CD14-positive monocyte (primary cell): ENCODE measurements at regions not wholly inside any gene's neighbourhood (a gene's known extent, or its start where the extent isn't known, plus 50 kb on each side); places are given as distances from the start of the nearest gene placed in this dataset.

ENCODE experiments used
- DNase-seq, 3 donors: peaks; one replicate each; pipeline ENCODE4 v3.0.0-alpha.2; 2011 to 2022
- H2AFZ ChIP-seq: 2 replicates; pipeline ENCODE4 v1.6.0; 2012; ENCODE audit warnings: mild to moderate bottlenecking, low read depth, low read length, inconsistent platforms; ENCODE audit not compliant: insufficient read depth, poor library complexity, severe bottlenecking
- H3K27ac ChIP-seq, 2 donors: 1 replicate in 1 of 2; 2 replicates in 1 of 2; pipeline ENCODE4 v1.5.1; 2012 to 2013; ENCODE audit warnings: low read length in 2 of 2, control low read depth in 1 of 2, inconsistent platforms in 1 of 2, low read depth in 1 of 2, mild to moderate bottlenecking in 1 of 2
- H3K27me3 ChIP-seq, 2 donors: one replicate each; pipeline versions ENCODE4 v1.6.0 to v1.6.1; 2011 to 2013; ENCODE audit warnings: low read length in 2 of 2; ENCODE audit not compliant: control insufficient read depth in 2 of 2, insufficient read depth in 2 of 2
- H3K36me3 ChIP-seq, 2 donors: replicated peaks in 1 of 2; 1 replicate in 1 of 2; 2 replicates in 1 of 2; pipeline versions ENCODE4 v1.5.1 to v1.6.1; 2012 to 2013; ENCODE audit warnings: low read length in 2 of 2, control low read depth in 1 of 2, inconsistent platforms in 1 of 2, mild to moderate bottlenecking in 1 of 2; ENCODE audit not compliant: insufficient read depth in 2 of 2, control insufficient read depth in 1 of 2
- H3K4me1 ChIP-seq, 2 donors: 1 replicate in 1 of 2; 2 replicates in 1 of 2; pipeline versions ENCODE4 v1.5.1 to v1.6.1; 2012 to 2013; ENCODE audit warnings: low read length in 2 of 2, control low read depth in 1 of 2, inconsistent platforms in 1 of 2, mild to moderate bottlenecking in 1 of 2, moderate library complexity in 1 of 2; ENCODE audit not compliant: insufficient read depth in 2 of 2, control insufficient read depth in 1 of 2
- H3K4me2 ChIP-seq: replicated peaks from 2 replicates; pipeline ENCODE3; 2012; ENCODE audit warnings: low read length, moderate library complexity, mild to moderate bottlenecking; ENCODE audit not compliant: poor library complexity, severe bottlenecking; ENCODE audit errors: extremely low read depth
- H3K4me3 ChIP-seq, 3 experiments: fragments of 200-600 bp in 1 of 3; sonication (generic) in 1 of 3; replicated peaks in 1 of 3; 1 replicate in 2 of 3; 2 replicates in 1 of 3; pipeline ENCODE4 v1.5.1; 2011 to 2013; ENCODE audit warnings: low read length in 3 of 3, mild to moderate bottlenecking in 3 of 3, control low read depth in 2 of 3, low read depth in 2 of 3, inconsistent platforms in 1 of 3, moderate library complexity in 1 of 3
- H3K79me2 ChIP-seq: 2 replicates; pipeline ENCODE4 v1.6.0; 2012; ENCODE audit warnings: mild to moderate bottlenecking, control low read depth, inconsistent platforms, low read length, moderate library complexity; ENCODE audit not compliant: insufficient read depth
- H3K9ac ChIP-seq: 2 replicates; pipeline ENCODE4 v1.6.0; 2017; ENCODE audit warnings: low read length, mild to moderate bottlenecking; ENCODE audit not compliant: insufficient read depth, poor library complexity, severe bottlenecking
- H3K9me3 ChIP-seq, 2 donors: replicated peaks in 1 of 2; 1 replicate in 1 of 2; 2 replicates in 1 of 2; pipeline versions ENCODE4 v1.5.1 to v1.6.1; 2012 to 2013; ENCODE audit warnings: low read length in 2 of 2, control low read depth in 1 of 2; ENCODE audit not compliant: control insufficient read depth in 1 of 2, insufficient read depth in 1 of 2
- H4K20me1 ChIP-seq: 2 replicates; pipeline ENCODE4 v1.6.0; 2012; ENCODE audit warnings: mild to moderate bottlenecking, low read length, control low read depth, moderate library complexity; ENCODE audit not compliant: insufficient read depth
- H3K27ac Mint-ChIP-seq, 7 donors: one replicate each; pipeline ENCODE4 v1.8.0; 2020; ENCODE audit warnings: mild to moderate bottlenecking in 7 of 7, mixed read lengths in 7 of 7, moderate library complexity in 6 of 7, inconsistent platforms in 2 of 7
- H3K27me3 Mint-ChIP-seq, 3 donors: one replicate each; pipeline ENCODE4 v1.8.0; 2021 to 2022; ENCODE audit warnings: low read depth in 3 of 3, mild to moderate bottlenecking in 3 of 3, mixed read lengths in 3 of 3, moderate library complexity in 3 of 3, inconsistent platforms in 1 of 3
- H3K36me3 Mint-ChIP-seq, 2 donors: one replicate each; pipeline ENCODE4 v1.8.0; 2020; ENCODE audit warnings: mixed read lengths in 2 of 2, inconsistent platforms in 1 of 2, mild to moderate bottlenecking in 1 of 2
- H3K4me1 Mint-ChIP-seq: one replicate; pipeline ENCODE4 v1.8.0; 2020; ENCODE audit warnings: mild to moderate bottlenecking, mixed read lengths
- H3K4me3 Mint-ChIP-seq, 2 donors: one replicate each; pipeline ENCODE4 v1.8.0; 2020; ENCODE audit warnings: mild to moderate bottlenecking in 2 of 2, mixed read lengths in 2 of 2, moderate library complexity in 1 of 2
- H3K9me3 Mint-ChIP-seq, 7 donors: one replicate each; pipeline ENCODE4 v1.8.0; 2020 to 2022; ENCODE audit warnings: mixed read lengths in 7 of 7, mild to moderate bottlenecking in 6 of 7, moderate library complexity in 6 of 7, inconsistent platforms in 2 of 7
- CTCF ChIP-seq: fragments of 200-600 bp; IDR thresholded peaks from one replicate; pipeline ENCODE4 v1.8.0; 2022; ENCODE audit warnings: antibody characterized with exemption, mild to moderate bottlenecking
- WGBS: methylation state at CpG from one replicate; pipeline ENCODE4 v1.1.5; 2013; ENCODE audit warnings: missing lambda C conversion rate; ENCODE audit not compliant: insufficient coverage; 5-methylcytosine and 5-hydroxymethylcytosine counted together
- intact Hi-C, 2 donors: fragments of 100-400 bp; cut with micrococcal nuclease; formaldehyde crosslinking; loops; one replicate each; pipeline versions ENCODE4 v1.15.0 to v1.15.1; 2023

- Mint-ChIP-seq H3K9me3 (peaks cover 0 to 8% (median 2%) of the 10 kb centered on the region in 7 donors), H3K4me1 (no peaks in the 10 kb centered on the region), H3K27ac (no peak overlapping the region), H3K4me3 (no peak overlapping the region), H3K36me3 (no peaks in the 10 kb centered on the region), H3K27me3 (peaks cover 0 to 2% (median 1%) of the 10 kb centered on the region in 3 donors)
- intact Hi-C loops = no loop called here
- Histone ChIP-seq H3K4me2 (no peak overlapping the region), H2AFZ (no peak overlapping the region), H3K79me2 (no peaks in the 10 kb centered on the region), H3K4me1 (no peaks in the 10 kb centered on the region), H3K36me3 (no peaks in the 10 kb centered on the region), H3K4me3 (no peak overlapping the region), H3K27me3 (no peaks in the 10 kb centered on the region), H3K9ac (no peak overlapping the region), H3K27ac (no peak overlapping the region), H4K20me1 (no peaks in the 10 kb centered on the region), H3K9me3 (peaks cover 0 to 2% of the 10 kb centered on the region in 2 donors)
- no peak for TF ChIP-seq CTCF
- WGBS = no CpG with 5 or more reads among the region's 3 CpGs
- no peak for DNase-seq
Measured at GRCh38 chr3:110236976-110237610, 834.5 kb upstream of the NECTIN3 start.

- Histone ChIP-seq H3K36me3 (no peaks in the 10 kb centered on the region), H3K27me3 (no peaks in the 10 kb centered on the region), H3K27ac (no peak overlapping the region), H3K79me2 (no peaks in the 10 kb centered on the region), H3K9ac (no peak overlapping the region), H4K20me1 (no peaks in the 10 kb centered on the region), H3K4me3 (no peak overlapping the region), H2AFZ (no peak overlapping the region), H3K4me2 (no peak overlapping the region), H3K9me3 (no peaks in the 10 kb centered on the region), H3K4me1 (no peaks in the 10 kb centered on the region)
- no peak overlapping the region for H3K27ac Mint-ChIP-seq
- no peaks in the 10 kb centered on the region for H3K4me1 Mint-ChIP-seq
- no peak for TF ChIP-seq CTCF
- DNase-seq = no peak
- peaks cover 0 to 4% (median 2%) of the 10 kb centered on the region in 7 donors for H3K9me3 Mint-ChIP-seq
- H3K27me3 Mint-ChIP-seq = peaks cover 0 to 2% (median 0%) of the 10 kb centered on the region in 3 donors
- H3K36me3 Mint-ChIP-seq = no peaks in the 10 kb centered on the region
- no peak overlapping the region for H3K4me3 Mint-ChIP-seq
- no CpG with 5 or more reads among the region's 4 CpGs for WGBS
- intact Hi-C loops = no loop called here
Measured at GRCh38 chr3:110243081-110243480, 828.5 kb upstream of the NECTIN3 start.
